HFFc6 (cell line): ENCODE measurements at regions not wholly inside any gene's neighbourhood (a gene's known extent, or its start where the extent isn't known, plus 50 kb on each side); places are given as distances from the start of the nearest gene placed in this dataset.

Experiments
- DNase-seq: peaks from one replicate; pipeline ENCODE4 v3.0.0-alpha.2; 2018
- H3K27ac Mint-ChIP-seq: 2 replicates; pipeline ENCODE4 v1.8.0; 2020; ENCODE audit warnings: mild to moderate bottlenecking, mixed read lengths
- H3K27me3 Mint-ChIP-seq: 2 replicates; pipeline ENCODE4 v1.8.0; 2021; ENCODE audit warnings: mild to moderate bottlenecking, moderate library complexity, mixed read lengths; ENCODE audit not compliant: insufficient read depth
- H3K36me3 Mint-ChIP-seq: 2 replicates; pipeline ENCODE4 v1.8.0; 2021; ENCODE audit warnings: low read depth, mixed read lengths
- H3K4me1 Mint-ChIP-seq: 2 replicates; pipeline ENCODE4 v1.8.0; 2020; ENCODE audit warnings: low read depth, mixed read lengths
- H3K4me3 Mint-ChIP-seq: 2 replicates; pipeline ENCODE4 v1.8.0; 2020; ENCODE audit warnings: mild to moderate bottlenecking, moderate library complexity, mixed read lengths
- H3K9me3 Mint-ChIP-seq: 2 replicates; pipeline ENCODE4 v1.8.0; 2020; ENCODE audit warnings: mild to moderate bottlenecking, mixed read lengths
- TF ChIP-seq, protein P1 (sequence below): fragments of 200-600 bp; sonication (generic); IDR thresholded peaks from 2 replicates; pipeline ENCODE4 v1.5.0; 2021; ENCODE audit warnings: antibody characterized with exemption, mild to moderate bottlenecking

- H3K4me3 Mint-ChIP-seq = no peak overlapping the region; the same call in 1 of the 2 replicates
- H3K27me3 Mint-ChIP-seq = peaks cover 4% of the 10 kb centered on the region; the same call in 1 of the 2 replicates
- H3K9me3 Mint-ChIP-seq = peaks cover 7% of the 10 kb centered on the region
- peaks cover 33% of the 10 kb centered on the region for H3K4me1 Mint-ChIP-seq
- H3K27ac Mint-ChIP-seq = peak overlapping the region; percentile 77
- H3K36me3 Mint-ChIP-seq = peaks cover 14% of the 10 kb centered on the region
- TF ChIP-seq, protein P1, sequence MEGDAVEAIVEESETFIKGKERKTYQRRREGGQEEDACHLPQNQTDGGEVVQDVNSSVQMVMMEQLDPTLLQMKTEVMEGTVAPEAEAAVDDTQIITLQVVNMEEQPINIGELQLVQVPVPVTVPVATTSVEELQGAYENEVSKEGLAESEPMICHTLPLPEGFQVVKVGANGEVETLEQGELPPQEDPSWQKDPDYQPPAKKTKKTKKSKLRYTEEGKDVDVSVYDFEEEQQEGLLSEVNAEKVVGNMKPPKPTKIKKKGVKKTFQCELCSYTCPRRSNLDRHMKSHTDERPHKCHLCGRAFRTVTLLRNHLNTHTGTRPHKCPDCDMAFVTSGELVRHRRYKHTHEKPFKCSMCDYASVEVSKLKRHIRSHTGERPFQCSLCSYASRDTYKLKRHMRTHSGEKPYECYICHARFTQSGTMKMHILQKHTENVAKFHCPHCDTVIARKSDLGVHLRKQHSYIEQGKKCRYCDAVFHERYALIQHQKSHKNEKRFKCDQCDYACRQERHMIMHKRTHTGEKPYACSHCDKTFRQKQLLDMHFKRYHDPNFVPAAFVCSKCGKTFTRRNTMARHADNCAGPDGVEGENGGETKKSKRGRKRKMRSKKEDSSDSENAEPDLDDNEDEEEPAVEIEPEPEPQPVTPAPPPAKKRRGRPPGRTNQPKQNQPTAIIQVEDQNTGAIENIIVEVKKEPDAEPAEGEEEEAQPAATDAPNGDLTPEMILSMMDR = no peak
- peak; percentile 83 for DNase-seq
These were observed 64.8 kb upstream of the PLEKHG3 start for GRCh38 chr14:64639340-64639821.

DNA sequence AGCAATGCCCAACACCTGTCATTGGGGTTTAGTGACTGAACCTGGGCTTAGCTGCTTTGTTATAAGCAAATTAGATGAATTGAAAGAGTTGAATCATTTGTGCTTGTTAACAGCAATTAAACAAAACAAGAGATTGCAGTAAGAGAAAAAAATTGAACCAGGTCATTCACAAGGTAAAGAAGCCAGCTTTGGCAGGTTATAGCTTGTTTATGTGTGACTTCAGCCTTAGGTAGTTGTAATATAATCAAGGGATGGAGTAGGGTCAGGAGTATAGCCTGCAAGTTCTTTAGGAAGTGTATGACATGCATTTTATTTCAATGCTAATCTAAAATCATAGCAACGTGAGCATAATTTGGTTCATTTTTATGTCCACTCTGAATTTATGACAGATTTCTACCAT lies 63.4 kb upstream of the PLEKHG3 start:
- Mint-ChIP-seq H3K36me3 (peaks cover 14% of the 10 kb centered on the region), H3K4me1 (peaks cover 47% of the 10 kb centered on the region), H3K4me3 (no peak overlapping the region), H3K9me3 (peaks cover 7% of the 10 kb centered on the region), H3K27me3 (peaks cover 4% of the 10 kb centered on the region; the same call in 1 of the 2 replicates), H3K27ac (no peak overlapping the region)
- TF ChIP-seq, protein P1 = no peak
- DNase-seq = no peak

GRCh38 chr14:64641760-64642159 lies 62.5 kb upstream of the PLEKHG3 start:
- Mint-ChIP-seq H3K9me3 (peaks cover 7% of the 10 kb centered on the region), H3K4me1 (peaks cover 50% of the 10 kb centered on the region), H3K27me3 (peaks cover 4% of the 10 kb centered on the region; the same call in 1 of the 2 replicates), H3K36me3 (peaks cover 14% of the 10 kb centered on the region), H3K4me3 (no peak overlapping the region), H3K27ac (no peak overlapping the region)
- DNase-seq = no peak
- TF ChIP-seq, protein P1 = no peak

- Mint-ChIP-seq H3K4me1 (peaks cover 32% of the 10 kb centered on the region), H3K36me3 (peaks cover 14% of the 10 kb centered on the region), H3K4me3 (no peak overlapping the region), H3K27ac (no peak overlapping the region), H3K27me3 (peaks cover 4% of the 10 kb centered on the region), H3K9me3 (peaks cover 7% of the 10 kb centered on the region)
- no peak for DNase-seq
- TF ChIP-seq, protein P1 = no peak
These were observed 60.5 kb upstream of the PLEKHG3 start for GRCh38 chr14:64643709-64644108.

DNA sequence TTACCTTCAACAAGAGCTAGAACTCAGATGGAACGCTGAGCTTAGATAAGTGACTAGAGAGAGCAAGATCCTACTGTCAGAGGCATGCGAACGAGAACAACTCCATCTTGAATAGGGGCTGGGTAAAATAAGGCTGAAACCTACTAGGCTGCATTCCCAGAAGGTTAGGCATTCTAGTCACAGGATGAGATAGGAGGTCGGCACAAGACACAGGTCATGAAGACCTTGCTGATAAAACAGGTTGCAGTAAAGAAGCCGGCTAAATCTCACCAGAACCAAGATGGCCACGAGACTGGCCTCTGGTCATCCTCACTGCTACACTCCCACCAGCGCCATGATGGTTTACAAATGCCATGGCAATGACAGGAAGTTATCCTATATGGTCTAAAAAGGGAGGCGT lies 59.6 kb upstream of the PLEKHG3 start:
- Mint-ChIP-seq H3K36me3 (peaks cover 14% of the 10 kb centered on the region), H3K4me1 (peaks cover 28% of the 10 kb centered on the region), H3K27ac (peak overlapping the region; percentile 97), H3K9me3 (peaks cover 7% of the 10 kb centered on the region), H3K4me3 (no peak overlapping the region), H3K27me3 (peaks cover 4% of the 10 kb centered on the region)
- DNase-seq = no peak
- TF ChIP-seq, protein P1 = no peak
